ENCODE measurements at regions not wholly inside any gene's neighbourhood (a gene's known extent, or its start where the extent isn't known, plus 50 kb on each side); places are given as distances from the start of the nearest gene placed in this dataset.

DNA sequence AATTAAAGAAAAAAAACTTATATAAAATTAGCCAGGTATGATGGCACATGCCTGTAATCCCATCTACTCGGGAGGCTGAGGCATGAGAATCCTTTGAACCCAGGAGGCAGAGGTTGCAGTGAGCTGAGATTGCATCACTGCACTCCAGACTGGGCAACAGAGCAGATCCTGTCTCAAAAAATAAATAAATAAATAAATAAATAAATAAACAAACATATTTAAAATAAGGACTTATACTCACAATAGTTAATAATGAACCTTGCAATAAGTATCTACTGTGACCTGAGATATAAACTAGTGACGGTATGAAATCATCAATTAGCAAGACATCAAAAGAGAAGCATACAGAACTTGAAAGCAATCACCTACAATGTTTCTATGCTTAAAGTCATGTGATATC lies 548.4 kb upstream of the JARID2 start (continued):
- TF ChIP-seq REST (tag by site-specific recombination; IDR thresholded peaks at IDR 0.05) = peak; percentile 58; the same call in 1 of the 2 replicates

- no peaks in the 10 kb centered on the region for H3K4me1 ChIP-seq (ENCODE audit: control insufficient read depth, insufficient read depth, low read length)
- H3K9me3 ChIP-seq (ENCODE audit: control insufficient read depth, insufficient read depth, low read depth, low read length) = no peaks in the 10 kb centered on the region
- H3K4me3 ChIP-seq (ENCODE audit: low read depth, low read length) = no peak overlapping the region
- ChIA-PET CTCF (interaction anchor here (2.2 kb wide), 1 partner anchor 11 kb away, joined by 8 read pairs; no protein-coding TSS in a partner anchor), POLR2A (no interaction called here)
- H3K36me3 ChIP-seq (ENCODE audit: control insufficient read depth in 2 of 2, insufficient read depth in 1 of 2, low read length in 2 of 2) = no peaks in the 10 kb centered on the region
- TF ChIP-seq ZFHX2 (tag by site-specific recombination; conservative IDR thresholded peaks at IDR 0.05) = peak; percentile 32; the same call in 1 of the 2 replicates
- no peak for TF ChIP-seq REST (tag by site-specific recombination; IDR thresholded peaks at IDR 0.05)
- H3K27ac ChIP-seq (ENCODE audit: extremely low read depth, low read depth, low read length) = no peak overlapping the region
Observed at GRCh38 chr6:14699803-14700601, 545.9 kb upstream of the JARID2 start.

DNA sequence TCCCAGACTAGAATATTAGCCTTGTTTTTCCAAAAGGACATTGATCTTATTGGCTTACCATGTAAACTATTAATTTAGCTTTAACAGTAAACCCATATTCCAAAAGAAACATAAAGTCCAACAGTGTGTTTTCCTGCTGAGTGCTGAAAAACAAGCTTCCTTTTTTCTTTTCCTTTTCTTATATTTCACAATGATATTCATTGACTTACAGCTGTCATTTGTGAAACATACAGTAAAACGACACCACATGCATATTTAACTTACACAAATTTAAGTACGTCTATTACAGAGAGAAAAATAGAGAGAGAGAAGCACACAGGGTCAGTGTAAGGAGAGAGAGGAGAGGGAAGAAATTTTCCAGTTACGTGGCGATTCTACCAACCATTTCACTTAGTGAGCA lies 543.9 kb upstream of the JARID2 start:
- no peak overlapping the region for H3K27ac ChIP-seq (ENCODE audit: extremely low read depth, low read depth, low read length)
- no peak overlapping the region for H3K4me3 ChIP-seq (ENCODE audit: low read depth, low read length)
- H3K4me1 ChIP-seq (ENCODE audit: control insufficient read depth, insufficient read depth, low read length) = no peaks in the 10 kb centered on the region
- POLR2A ChIA-PET = no interaction called here
- no peaks in the 10 kb centered on the region for H3K36me3 ChIP-seq (ENCODE audit: control insufficient read depth in 2 of 2, insufficient read depth in 1 of 2, low read length in 2 of 2)
- no peaks in the 10 kb centered on the region for H3K9me3 ChIP-seq (ENCODE audit: control insufficient read depth, insufficient read depth, low read depth, low read length)
- CTCF ChIA-PET = interaction anchor here (2.2 kb wide), 1 partner anchor 9 kb away, joined by 8 read pairs; no protein-coding TSS in a partner anchor
- TF ChIP-seq TRIM28 (IDR thresholded peaks at IDR 0.05; ENCODE audit: borderline replicate concordance, low read length) = no peak
- TF ChIP-seq ZNF555 (tag by site-specific recombination; conservative IDR thresholded peaks at IDR 0.05) = no peak
- no peak for TF ChIP-seq ZNF132 (tag by site-specific recombination; IDR thresholded peaks at IDR 0.05; ENCODE audit: borderline replicate concordance)
- no peak for TF ChIP-seq ZBTB21 (tag by site-specific recombination; IDR thresholded peaks at IDR 0.05)
- no peak for TF ChIP-seq ZNF174 (tag by site-specific recombination; IDR thresholded peaks at IDR 0.05)
- no peak for TF ChIP-seq ZBTB48 (tag by site-specific recombination; IDR thresholded peaks at IDR 0.05)
- no peak for TF ChIP-seq ZNF280D (tag by site-specific recombination; IDR thresholded peaks at IDR 0.05)
- TF ChIP-seq KLF17 (tag by site-specific recombination; IDR thresholded peaks at IDR 0.05) = no peak
- no peak for TF ChIP-seq ZNF335 (tag by site-specific recombination; conservative IDR thresholded peaks at IDR 0.05)
- no peak for TF ChIP-seq ZNF391 (tag by site-specific recombination; IDR thresholded peaks at IDR 0.05; ENCODE audit: borderline replicate concordance, low read depth)
- TF ChIP-seq, protein P1, sequence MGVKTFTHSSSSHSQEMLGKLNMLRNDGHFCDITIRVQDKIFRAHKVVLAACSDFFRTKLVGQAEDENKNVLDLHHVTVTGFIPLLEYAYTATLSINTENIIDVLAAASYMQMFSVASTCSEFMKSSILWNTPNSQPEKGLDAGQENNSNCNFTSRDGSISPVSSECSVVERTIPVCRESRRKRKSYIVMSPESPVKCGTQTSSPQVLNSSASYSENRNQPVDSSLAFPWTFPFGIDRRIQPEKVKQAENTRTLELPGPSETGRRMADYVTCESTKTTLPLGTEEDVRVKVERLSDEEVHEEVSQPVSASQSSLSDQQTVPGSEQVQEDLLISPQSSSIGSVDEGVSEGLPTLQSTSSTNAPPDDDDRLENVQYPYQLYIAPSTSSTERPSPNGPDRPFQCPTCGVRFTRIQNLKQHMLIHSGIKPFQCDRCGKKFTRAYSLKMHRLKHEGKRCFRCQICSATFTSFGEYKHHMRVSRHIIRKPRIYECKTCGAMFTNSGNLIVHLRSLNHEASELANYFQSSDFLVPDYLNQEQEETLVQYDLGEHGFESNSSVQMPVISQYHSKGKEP (tag by site-specific recombination; IDR thresholded peaks at IDR 0.05) = no peak
- TF ChIP-seq ZNF324 (tag by site-specific recombination; IDR thresholded peaks at IDR 0.05) = no peak
- no peak for TF ChIP-seq ZNF747 (tag by site-specific recombination; IDR thresholded peaks at IDR 0.05)
- no peak for TF ChIP-seq HOXD13 (CRISPR knock-in tag; IDR thresholded peaks at IDR 0.05; ENCODE audit: borderline replicate concordance)
- TF ChIP-seq ZNF140 (tag by site-specific recombination; IDR thresholded peaks at IDR 0.05) = no peak
- TF ChIP-seq ZNF558 (tag by site-specific recombination; IDR thresholded peaks at IDR 0.05) = no peak
- TF ChIP-seq ZNF600 (tag by site-specific recombination; IDR thresholded peaks at IDR 0.05) = no peak
